H1 (cell line): ENCODE measurements at regions not wholly inside any gene's neighbourhood (a gene's known extent, or its start where the extent isn't known, plus 50 kb on each side); places are given as distances from the start of the nearest gene placed in this dataset.

Experiments
- CTCF ChIA-PET: fragments of 300-600 bp; sonication (Branson Sonifier 250); formaldehyde crosslinking; loops from one replicate; lab custom pipeline; 2021; ENCODE audit not compliant: partially characterized antibody; lab: Charles Lee
- POLR2A ChIA-PET: fragments of 300-600 bp; sonication (Branson Sonifier 250); formaldehyde crosslinking; loops from one replicate; lab custom pipeline; 2021; ENCODE audit warnings: inconsistent platforms; ENCODE audit not compliant: partially characterized antibody; lab: Charles Lee
- DNase-seq, 2 experiments: peaks; one replicate each; pipeline versions ENCODE4 v3.0.0 to v3.0.0-alpha.2; 2010 to 2022; ENCODE audit warnings: low spot score in 2 of 2, low read depth in 1 of 2, mixed read lengths in 1 of 2
- FAIRE-seq: peaks from 2 replicates; lab custom pipeline; 2011; peaks lifted over from hg19 to GRCh38; lab: Jason Lieb, UNC
- H2AFZ ChIP-seq: 2 replicates; pipeline ENCODE4 v1.8.1; 2012; ENCODE audit warnings: low read length, inconsistent platforms
- H2AK5ac ChIP-seq: 2 replicates; pipeline ENCODE4 v1.6.1; 2013; ENCODE audit warnings: low read depth, low read length
- H2BK120ac ChIP-seq: replicated peaks from 2 replicates; pipeline ENCODE3; 2013; ENCODE audit warnings: low read depth, low read length, inconsistent platforms
- H2BK12ac ChIP-seq: 2 replicates; pipeline ENCODE4 v1.6.1; 2013; ENCODE audit warnings: low read depth, low read length
- H2BK15ac ChIP-seq: 2 replicates; pipeline ENCODE4 v1.6.1; 2013; ENCODE audit warnings: low read length
- H2BK20ac ChIP-seq: 2 replicates; pipeline ENCODE4 v1.6.1; 2013; ENCODE audit warnings: low read length
- H2BK5ac ChIP-seq: 2 replicates; pipeline ENCODE4 v1.6.1; 2013; ENCODE audit warnings: low read depth, low read length
- H3K14ac ChIP-seq: 2 replicates; pipeline ENCODE4 v1.6.1; 2013; ENCODE audit warnings: inconsistent platforms; ENCODE audit not compliant: insufficient read length
- H3K18ac ChIP-seq: 2 replicates; pipeline ENCODE4 v1.6.1; 2013; ENCODE audit warnings: low read length; ENCODE audit errors: extremely low read depth
- H3K23ac ChIP-seq: 2 replicates; pipeline ENCODE4 v1.6.1; 2013; ENCODE audit warnings: inconsistent platforms; ENCODE audit not compliant: insufficient read length
- H3K23me2 ChIP-seq: 2 replicates; pipeline ENCODE4 v1.6.1; 2013; ENCODE audit warnings: low read depth, low read length
- H3K27ac ChIP-seq: 2 replicates; pipeline ENCODE4 v1.6.1; 2011; ENCODE audit warnings: low read depth, low read length, inconsistent platforms
- H3K27me3 ChIP-seq, 4 experiments: replicated peaks in 1 of 4; 1 replicate in 1 of 4; 2 replicates in 3 of 4; pipeline versions ENCODE4 v1.6.1 to v1.8.1; 2011 to 2013; ENCODE audit warnings: low read length in 3 of 4, mild to moderate bottlenecking in 3 of 4, inconsistent platforms in 2 of 4, mixed read lengths in 2 of 4, moderate library complexity in 1 of 4; ENCODE audit not compliant: control insufficient read depth in 3 of 4, insufficient read depth in 3 of 4; ENCODE audit errors: extremely low read depth in 1 of 4
- H3K36me3 ChIP-seq, 4 experiments: 2 replicates each; pipeline versions ENCODE4 v1.6.1 to v1.8.1; 2011 to 2013; ENCODE audit warnings: mild to moderate bottlenecking in 4 of 4, low read length in 3 of 4, moderate library complexity in 2 of 4, control low read depth in 1 of 4, inconsistent platforms in 1 of 4; ENCODE audit not compliant: insufficient read depth in 4 of 4, control insufficient read depth in 2 of 4
- H3K4ac ChIP-seq: replicated peaks from 2 replicates; pipeline ENCODE3; 2013; ENCODE audit warnings: low read length, low read depth, mixed read lengths, inconsistent platforms; ENCODE audit not compliant: insufficient read length
- H3K4me1 ChIP-seq, 4 experiments: replicated peaks in 1 of 4; 1 replicate in 1 of 4; 2 replicates in 3 of 4; pipeline versions ENCODE4 v1.6.1 to v1.8.1; 2011 to 2013; ENCODE audit warnings: low read length in 3 of 4, inconsistent platforms in 2 of 4, mixed read lengths in 1 of 4; ENCODE audit not compliant: insufficient read depth in 4 of 4, control insufficient read depth in 3 of 4
- H3K4me2 ChIP-seq, 2 experiments: 2 replicates each; pipeline versions ENCODE4 v1.6.1 to v1.8.1; 2011 to 2013; ENCODE audit warnings: low read depth in 2 of 2, low read length in 2 of 2, control low read depth in 1 of 2, inconsistent platforms in 1 of 2, mild to moderate bottlenecking in 1 of 2; ENCODE audit not compliant: insufficient read depth in 1 of 2
- H3K4me3 ChIP-seq, 4 experiments: fragments of 200-600, 300-600 bp in 1 of 4; sonication (generic), shearing (Covaris generic), sonication (Bioruptor Twin) in 1 of 4; 2 replicates each; pipeline versions ENCODE4 v1.5.1 to v1.8.1; 2011 to 2016; ENCODE audit warnings: low read length in 4 of 4, low read depth in 3 of 4, control low read depth in 2 of 4, inconsistent platforms in 2 of 4, mild to moderate bottlenecking in 2 of 4, mixed read lengths in 1 of 4, moderate library complexity in 1 of 4; ENCODE audit not compliant: insufficient read depth in 2 of 4; ENCODE audit errors: extremely low read depth in 1 of 4
- H3K56ac ChIP-seq: replicated peaks from 2 replicates; pipeline ENCODE3; 2013; ENCODE audit warnings: low read depth, mild to moderate bottlenecking, mixed read lengths, low read length, inconsistent platforms; ENCODE audit not compliant: insufficient read length
- H3K79me1 ChIP-seq: 2 replicates; pipeline ENCODE4 v1.6.1; 2013; ENCODE audit warnings: low read depth, low read length, control low read depth
- H3K79me2 ChIP-seq, 2 experiments: 2 replicates each; pipeline versions ENCODE4 v1.6.1 to v1.8.1; 2012 to 2013; ENCODE audit warnings: low read length in 2 of 2, mild to moderate bottlenecking in 2 of 2, inconsistent platforms in 1 of 2; ENCODE audit not compliant: insufficient read depth in 2 of 2, control insufficient read depth in 1 of 2
- H3K9ac ChIP-seq, 4 experiments: replicated peaks in 1 of 4; 1 replicate in 1 of 4; 2 replicates in 3 of 4; pipeline versions ENCODE4 v1.6.1 to v1.8.1; 2011 to 2013; ENCODE audit warnings: low read depth in 3 of 4, low read length in 3 of 4, control low read depth in 2 of 4, mild to moderate bottlenecking in 2 of 4, moderate library complexity in 2 of 4, inconsistent platforms in 1 of 4; ENCODE audit errors: extremely low read depth in 1 of 4
- H3K9me3 ChIP-seq, 2 experiments: 2 replicates each; pipeline versions ENCODE4 v1.6.1 to v1.8.1; 2012 to 2013; ENCODE audit warnings: mild to moderate bottlenecking in 2 of 2, moderate library complexity in 2 of 2, control low read depth in 1 of 2, inconsistent platforms in 1 of 2, low read depth in 1 of 2, low read length in 1 of 2, mixed read lengths in 1 of 2; ENCODE audit not compliant: insufficient read depth in 2 of 2
- H4K20me1 ChIP-seq, 2 experiments: replicated peaks in 1 of 2; 2 replicates each; pipeline versions ENCODE3 to v1.8.1; 2011 to 2013; ENCODE audit warnings: inconsistent platforms in 2 of 2, low read length in 2 of 2, mild to moderate bottlenecking in 1 of 2; ENCODE audit not compliant: insufficient read depth in 2 of 2, control insufficient read depth in 1 of 2
- H4K5ac ChIP-seq: 2 replicates; pipeline ENCODE4 v1.6.1; 2013; ENCODE audit warnings: low read length, low read depth, mixed read lengths, inconsistent platforms; ENCODE audit not compliant: insufficient read length
- H4K8ac ChIP-seq: 2 replicates; pipeline ENCODE4 v1.8.0; 2013; ENCODE audit warnings: mild to moderate bottlenecking, moderate library complexity, low read length, inconsistent platforms; ENCODE audit not compliant: insufficient read depth; ENCODE audit errors: extremely low read depth
- H4K91ac ChIP-seq: replicated peaks from 2 replicates; pipeline ENCODE3; 2013; ENCODE audit warnings: low read length, mixed read lengths, inconsistent platforms; ENCODE audit not compliant: insufficient read length
- BCL11A ChIP-seq, 2 experiments: IDR thresholded peaks; one replicate each; pipeline ENCODE4 v1.6.1; 2011; ENCODE audit warnings: low read depth in 2 of 2, low read length in 2 of 2, mild to moderate bottlenecking in 2 of 2
- CEBPB ChIP-seq: IDR thresholded peaks from 2 replicates; pipeline ENCODE4 v1.6.1; 2012; ENCODE audit warnings: low read depth, low read length
- EGR1 ChIP-seq: IDR thresholded peaks from 2 replicates; pipeline ENCODE4 v1.6.1; 2011; ENCODE audit warnings: low read depth, low read length, borderline replicate concordance
- HDAC6 ChIP-seq: IDR thresholded peaks from one replicate; pipeline ENCODE4 v1.7.1; 2012; ENCODE audit warnings: low read depth, mild to moderate bottlenecking, inconsistent platforms, low read length, moderate library complexity
- JUND ChIP-seq: IDR thresholded peaks from 2 replicates; pipeline ENCODE4 v1.6.1; 2011; ENCODE audit warnings: mild to moderate bottlenecking, improper control_type of control experiment, low read length
- KDM1A ChIP-seq: fragments of 200-600, 300-600 bp; sonication (generic); IDR thresholded peaks from 2 replicates; pipeline ENCODE4 v1.7.1; 2016; ENCODE audit warnings: mild to moderate bottlenecking, low read length, borderline replicate concordance
- KDM5A ChIP-seq: fragments of 200-600 bp; IDR thresholded peaks from 2 replicates; pipeline ENCODE4 v1.7.1; 2012; ENCODE audit warnings: mild to moderate bottlenecking, low read length, inconsistent platforms, mixed read lengths
- PHF8 ChIP-seq: fragments of 200-600 bp; sonication (generic); conservative IDR thresholded peaks from 2 replicates; pipeline ENCODE4 v1.7.1; 2012; ENCODE audit warnings: low read depth, mild to moderate bottlenecking, inconsistent platforms, low read length, moderate library complexity
- SAP30 ChIP-seq: fragments of 300-600 bp; sonication (generic); IDR thresholded peaks from 2 replicates; pipeline ENCODE4 v1.7.1; 2012; ENCODE audit warnings: low read length, moderate library complexity, mild to moderate bottlenecking, inconsistent platforms; ENCODE audit not compliant: insufficient read depth, insufficient replicate concordance
- SIX5 ChIP-seq: IDR thresholded peaks from 2 replicates; pipeline ENCODE4 v1.6.1; 2011; ENCODE audit warnings: mild to moderate bottlenecking, low read depth, low read length
- SP1 ChIP-seq: IDR thresholded peaks from 2 replicates; pipeline ENCODE4 v1.6.1; 2011; ENCODE audit warnings: low read depth, low read length
- SP4 ChIP-seq: IDR thresholded peaks from 2 replicates; pipeline ENCODE4 v1.6.1; 2012; ENCODE audit warnings: low read length, inconsistent platforms
- TCF12 ChIP-seq: IDR thresholded peaks from 2 replicates; pipeline ENCODE4 v1.6.1; 2011; ENCODE audit warnings: low read depth, mild to moderate bottlenecking, low read length
- TEAD4 ChIP-seq: IDR thresholded peaks from 2 replicates; pipeline ENCODE4 v1.6.1; 2012; ENCODE audit warnings: low read depth, low read length, inconsistent platforms, mixed read lengths
- YY1 ChIP-seq: IDR thresholded peaks from 2 replicates; pipeline ENCODE4 v1.6.1; 2011; ENCODE audit warnings: low read depth, mild to moderate bottlenecking, low read length
- WGBS, 2 experiments: shearing (Covaris generic) in 1 of 2; methylation state at CpG; one replicate each; pipeline versions ENCODE4 v1.1.6 to v1.1.7; 2013 to 2015; ENCODE audit warnings: low lambda C conversion rate in 2 of 2, mixed read lengths in 2 of 2, inconsistent platforms in 1 of 2, low coverage in 1 of 2, missing lambda C conversion rate in 1 of 2; ENCODE audit not compliant: insufficient replicate concordance in 2 of 2, insufficient coverage in 1 of 2, insufficient read length in 1 of 2; ENCODE audit errors: extremely low coverage in 1 of 2, missing lambda C conversion rate in 1 of 2; 5-methylcytosine and 5-hydroxymethylcytosine counted together
- TF ChIP-seq, protein P1 (sequence below): IDR thresholded peaks from 2 replicates; pipeline ENCODE4 v1.6.1; 2011; ENCODE audit warnings: low read length, improper control_type of control experiment

DNA sequence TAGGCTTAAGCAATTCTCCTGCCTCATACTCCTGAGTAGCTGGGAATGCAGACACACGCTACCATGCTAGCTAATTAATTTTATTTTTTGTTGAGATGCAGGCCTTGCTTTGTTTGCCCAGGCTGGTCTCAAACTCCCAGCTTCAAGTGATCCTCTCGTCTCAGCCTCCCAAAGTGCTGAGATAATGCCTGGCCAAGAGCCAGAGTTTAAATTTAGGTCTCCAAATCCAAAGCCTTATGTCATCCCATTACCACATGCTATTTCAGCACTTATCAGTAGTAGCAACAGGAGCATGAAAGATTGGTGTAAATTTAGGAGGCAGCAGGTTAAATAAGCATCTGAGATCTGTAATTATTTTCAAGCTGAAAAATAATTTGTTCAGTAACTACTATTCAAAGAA lies 326.1 kb upstream of the ANO5 start:
- Histone ChIP-seq H3K23me2 (no peaks in the 10 kb centered on the region), H2BK15ac (no peak overlapping the region), H2AK5ac (no peak overlapping the region), H2BK20ac (no peak overlapping the region), H3K14ac (no peak overlapping the region), H3K27ac (no peak overlapping the region), H3K56ac (no peak overlapping the region), H3K9ac (no peak overlapping the region), H4K20me1 (no peaks in the 10 kb centered on the region), H3K79me1 (no peaks in the 10 kb centered on the region), H3K23ac (no peak overlapping the region), H3K27me3 (peaks cover 0 to 4% (median 0%) of the 10 kb centered on the region in 4 experiments; a peak in 1 of 7 replicates), H3K4me2 (no peak overlapping the region), H3K4ac (no peak overlapping the region), H3K18ac (no peak overlapping the region), H2BK5ac (no peak overlapping the region), H2BK12ac (no peak overlapping the region), H2AFZ (no peak overlapping the region), H4K91ac (no peak overlapping the region), H3K79me2 (no peaks in the 10 kb centered on the region), H3K4me3 (no peak overlapping the region), H3K4me1 (no peaks in the 10 kb centered on the region), H3K9me3 (no peaks in the 10 kb centered on the region), H4K5ac (no peak overlapping the region), H3K36me3 (no peaks in the 10 kb centered on the region), H4K8ac (no peak overlapping the region), H2BK120ac (no peak overlapping the region)
- ChIA-PET POLR2A (no interaction called here), CTCF (no interaction called here)
- FAIRE-seq (no peak), DNase-seq (no peak)
- WGBS, 2 experiments = 97% methylated on average over 2 of the region's 2 CpGs; no CpG with 5 or more reads in 1 of the 2 experiments
- TF ChIP-seq SIX5 (no peak), KDM5A (no peak), EGR1 (no peak), SP1 (no peak), SAP30 (no peak), TEAD4 (no peak), YY1 (no peak), HDAC6 (no peak), BCL11A (IDR thresholded peaks at IDR 0.05; ENCODE audit: low read depth in 2 of 2, low read length in 2 of 2) (no peak), SP4 (no peak), JUND (no peak), KDM1A (no peak), PHF8 (no peak), TCF12 (no peak), CEBPB (no peak)
- TF ChIP-seq, protein P1, sequence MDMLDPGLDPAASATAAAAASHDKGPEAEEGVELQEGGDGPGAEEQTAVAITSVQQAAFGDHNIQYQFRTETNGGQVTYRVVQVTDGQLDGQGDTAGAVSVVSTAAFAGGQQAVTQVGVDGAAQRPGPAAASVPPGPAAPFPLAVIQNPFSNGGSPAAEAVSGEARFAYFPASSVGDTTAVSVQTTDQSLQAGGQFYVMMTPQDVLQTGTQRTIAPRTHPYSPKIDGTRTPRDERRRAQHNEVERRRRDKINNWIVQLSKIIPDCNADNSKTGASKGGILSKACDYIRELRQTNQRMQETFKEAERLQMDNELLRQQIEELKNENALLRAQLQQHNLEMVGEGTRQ = no peak
